ENCODE measurements at regions not wholly inside any gene's neighbourhood (a gene's known extent, or its start where the extent isn't known, plus 50 kb on each side); places are given as distances from the start of the nearest gene placed in this dataset.
A peak's percentile ranks its signal among the peaks of the same experiment; 100 is the strongest.

GRCh38 chr10:31139497-31139896, 107.8 kb upstream of the ZNF438 start:
- Histone ChIP-seq H3K4me3 (ENCODE audit: low read depth, low read length) (no peak overlapping the region), H3K27ac (ENCODE audit: low read depth, low read length) (no peak overlapping the region), H3K36me3 (ENCODE audit: control insufficient read depth, insufficient read depth, low read length) (no peaks in the 10 kb centered on the region), H3K4me1 (ENCODE audit: control insufficient read depth, insufficient read depth, low read length) (peaks cover 8% of the 10 kb centered on the region), H3K9me3 (ENCODE audit: control insufficient read depth, insufficient read depth, low read length) (no peaks in the 10 kb centered on the region), H3K27me3 (ENCODE audit: control insufficient read depth, insufficient read depth, low read length) (no peaks in the 10 kb centered on the region)
- no peak for DNase-seq (ENCODE audit: low read depth in 4 of 6, low spot score in 6 of 6)
- 94% methylated on average over 2 of the region's 6 CpGs for WGBS (ENCODE audit: insufficient coverage)

DNA sequence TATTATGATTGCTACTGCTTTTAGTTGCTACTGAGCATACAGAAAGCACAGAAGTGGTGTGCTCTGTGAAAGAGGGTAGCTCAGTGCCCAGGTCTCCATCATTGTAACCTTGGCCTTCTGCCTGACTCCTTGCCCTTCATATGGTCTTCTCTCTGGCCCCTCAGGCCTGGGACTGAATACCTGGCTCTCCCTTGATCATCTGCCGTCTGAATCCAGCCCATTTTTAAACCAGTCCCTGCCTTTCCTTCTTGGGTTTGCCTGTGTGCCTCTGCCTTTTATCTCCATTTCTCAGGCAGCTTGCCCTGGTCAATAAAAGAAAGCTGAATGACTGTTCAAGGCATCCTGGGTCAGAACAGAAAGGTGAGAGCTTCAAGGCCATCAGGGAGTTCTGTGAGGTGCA, 109.1 kb upstream of the ZNF438 start:
- Histone ChIP-seq H3K4me3 (ENCODE audit: low read depth, low read length) (no peak overlapping the region), H3K4me1 (ENCODE audit: control insufficient read depth, insufficient read depth, low read length) (peaks cover under 1% of the 10 kb centered on the region), H3K27ac (ENCODE audit: low read depth, low read length) (no peak overlapping the region), H3K27me3 (ENCODE audit: control insufficient read depth, insufficient read depth, low read length) (no peaks in the 10 kb centered on the region), H3K36me3 (ENCODE audit: control insufficient read depth, insufficient read depth, low read length) (no peaks in the 10 kb centered on the region), H3K9me3 (ENCODE audit: control insufficient read depth, insufficient read depth, low read length) (no peaks in the 10 kb centered on the region)
- DNase-seq (ENCODE audit: low read depth in 4 of 6, low spot score in 6 of 6) = no peak
- 100% methylated on average over 1 of the region's 1 CpG for WGBS (ENCODE audit: insufficient coverage)

DNA sequence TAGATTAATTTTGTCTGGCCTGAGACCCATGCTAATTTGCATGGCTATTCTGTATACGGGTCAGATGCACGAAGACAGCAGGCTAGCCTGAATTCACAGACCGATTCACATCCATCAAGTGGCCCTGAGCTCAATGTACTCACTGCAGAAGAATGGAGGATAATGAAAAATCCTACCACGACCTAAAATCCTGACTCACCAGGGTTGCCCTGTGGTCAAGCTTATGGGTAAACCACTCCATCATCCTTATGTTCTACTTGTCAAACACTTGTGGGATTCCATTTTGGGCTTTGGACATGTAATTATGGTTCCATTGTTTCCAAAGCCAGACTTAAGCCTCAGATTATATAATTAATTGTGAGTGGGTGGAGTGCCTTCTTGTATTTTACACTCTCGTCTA, 110.4 kb upstream of the ZNF438 start:
- Histone ChIP-seq H3K4me3 (ENCODE audit: low read depth, low read length) (no peak overlapping the region), H3K27me3 (ENCODE audit: control insufficient read depth, insufficient read depth, low read length) (no peaks in the 10 kb centered on the region), H3K9me3 (ENCODE audit: control insufficient read depth, insufficient read depth, low read length) (no peaks in the 10 kb centered on the region), H3K4me1 (ENCODE audit: control insufficient read depth, insufficient read depth, low read length) (peaks cover 10% of the 10 kb centered on the region), H3K27ac (ENCODE audit: low read depth, low read length) (no peak overlapping the region), H3K36me3 (ENCODE audit: control insufficient read depth, insufficient read depth, low read length) (no peaks in the 10 kb centered on the region)
- peak in 1 of 6 donors; percentile 40 for DNase-seq (ENCODE audit: low read depth in 4 of 6, low spot score in 6 of 6)
- 57% methylated on average over 1 of the region's 5 CpGs for WGBS (ENCODE audit: insufficient coverage)

DNA sequence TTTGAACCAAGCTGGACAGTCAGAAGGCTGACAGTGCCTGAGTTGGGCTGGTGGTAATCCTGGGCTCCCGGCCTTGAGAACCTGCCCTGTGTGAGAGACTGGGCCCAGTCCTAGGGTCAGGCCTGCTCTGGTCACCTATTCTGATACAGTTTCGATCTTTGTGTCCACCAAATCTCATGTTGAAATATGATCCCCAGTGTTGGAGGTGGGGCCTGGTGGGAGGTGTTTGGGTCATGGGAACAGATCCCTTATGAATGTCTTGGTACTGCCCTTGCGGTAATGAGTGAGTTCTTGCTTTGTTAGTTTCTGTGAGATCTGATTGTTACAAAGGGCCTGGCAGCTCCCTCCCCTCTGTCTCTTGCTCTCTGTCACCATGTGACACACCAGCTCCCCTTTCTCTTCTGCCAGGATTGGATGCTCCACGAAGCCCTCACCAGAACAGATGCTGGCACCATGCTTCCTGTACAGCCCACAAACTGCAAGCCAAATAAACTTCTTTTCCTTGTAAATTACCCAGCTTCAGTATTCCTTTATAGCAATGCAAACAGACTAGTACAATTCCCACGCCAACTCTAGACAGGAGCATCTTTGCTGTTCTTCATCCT, 111.8 kb upstream of the ZNF438 start:
- no peak for DNase-seq (ENCODE audit: low read depth in 4 of 6, low spot score in 6 of 6)
- WGBS (ENCODE audit: insufficient coverage) = 72% methylated on average over 5 of the region's 5 CpGs
- Histone ChIP-seq H3K27ac (ENCODE audit: low read depth, low read length) (no peak overlapping the region), H3K4me1 (ENCODE audit: control insufficient read depth, insufficient read depth, low read length) (peaks cover 10% of the 10 kb centered on the region), H3K36me3 (ENCODE audit: control insufficient read depth, insufficient read depth, low read length) (no peaks in the 10 kb centered on the region), H3K9me3 (ENCODE audit: control insufficient read depth, insufficient read depth, low read length) (no peaks in the 10 kb centered on the region), H3K27me3 (ENCODE audit: control insufficient read depth, insufficient read depth, low read length) (no peaks in the 10 kb centered on the region), H3K4me3 (ENCODE audit: low read depth, low read length) (no peak overlapping the region)

GRCh38 chr10:31145986-31146385, 114.3 kb upstream of the ZNF438 start:
- 95% methylated on average over 3 of the region's 5 CpGs for WGBS (ENCODE audit: insufficient coverage)
- Histone ChIP-seq H3K27ac (ENCODE audit: low read depth, low read length) (peak overlapping the region; percentile 54), H3K9me3 (ENCODE audit: control insufficient read depth, insufficient read depth, low read length) (no peaks in the 10 kb centered on the region), H3K4me3 (ENCODE audit: low read depth, low read length) (no peak overlapping the region), H3K36me3 (ENCODE audit: control insufficient read depth, insufficient read depth, low read length) (no peaks in the 10 kb centered on the region), H3K27me3 (ENCODE audit: control insufficient read depth, insufficient read depth, low read length) (no peaks in the 10 kb centered on the region), H3K4me1 (ENCODE audit: control insufficient read depth, insufficient read depth, low read length) (peaks cover 10% of the 10 kb centered on the region)
- no peak for DNase-seq (ENCODE audit: low read depth in 4 of 6, low spot score in 6 of 6)

DNA sequence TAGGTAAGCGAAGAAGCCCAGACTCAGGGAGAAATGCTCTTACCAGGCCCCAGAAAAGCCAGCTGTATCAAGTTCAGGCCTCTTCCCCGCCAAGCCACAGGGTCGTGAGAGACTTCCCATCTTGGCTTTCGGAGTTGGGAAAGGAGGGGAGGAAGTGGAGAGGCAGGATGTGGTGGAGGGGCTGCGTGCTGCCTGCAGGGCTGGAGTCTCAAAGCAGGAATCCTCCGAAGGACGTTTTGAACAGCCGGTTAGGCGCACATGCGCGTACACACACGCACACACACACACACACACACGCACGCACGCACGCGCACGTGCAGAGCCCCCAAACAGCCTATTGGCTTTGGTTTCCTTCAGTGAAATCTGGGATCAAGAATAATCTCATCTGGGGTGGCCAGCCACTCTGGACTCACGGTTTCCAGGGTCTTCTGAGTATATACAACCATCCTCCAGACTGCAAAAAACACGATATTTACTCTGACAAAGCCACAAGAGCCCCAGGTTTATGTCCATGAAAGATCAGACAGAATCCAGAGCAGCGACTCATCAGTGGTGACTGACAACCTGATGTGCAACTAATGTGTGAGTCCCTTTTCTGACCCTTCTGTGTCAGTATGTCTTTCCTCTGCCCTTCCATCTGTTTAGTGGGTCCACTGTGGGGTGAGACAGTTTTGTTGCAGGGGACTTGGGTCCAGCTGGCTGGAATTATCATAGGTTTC, 115.0 kb upstream of the ZNF438 start:
- H3K4me3 ChIP-seq (ENCODE audit: low read depth, low read length) = no peak overlapping the region
- H3K4me1 ChIP-seq (ENCODE audit: control insufficient read depth, insufficient read depth, low read length) = peaks cover 10% of the 10 kb centered on the region
- H3K27me3 ChIP-seq (ENCODE audit: control insufficient read depth, insufficient read depth, low read length) = no peaks in the 10 kb centered on the region
- no peaks in the 10 kb centered on the region for H3K36me3 ChIP-seq (ENCODE audit: control insufficient read depth, insufficient read depth, low read length)
- H3K27ac ChIP-seq (ENCODE audit: low read depth, low read length) = peak overlapping the region; percentile 70
- peak in 1 of 6 donors; percentile 57 for DNase-seq (ENCODE audit: low read depth in 4 of 6, low spot score in 6 of 6)
- no peaks in the 10 kb centered on the region for H3K9me3 ChIP-seq (ENCODE audit: control insufficient read depth, insufficient read depth, low read length)
- 56% methylated on average over 12 of the region's 21 CpGs for WGBS (ENCODE audit: insufficient coverage)

- H3K36me3 ChIP-seq (ENCODE audit: control insufficient read depth, insufficient read depth, low read length) = no peaks in the 10 kb centered on the region
- H3K27me3 ChIP-seq (ENCODE audit: control insufficient read depth, insufficient read depth, low read length) = no peaks in the 10 kb centered on the region
- H3K9me3 ChIP-seq (ENCODE audit: control insufficient read depth, insufficient read depth, low read length) = no peaks in the 10 kb centered on the region
- no peak overlapping the region for H3K4me3 ChIP-seq (ENCODE audit: low read depth, low read length)
- DNase-seq (ENCODE audit: low read depth in 4 of 6, low spot score in 6 of 6) = no peak
- peak overlapping the region; percentile 70 for H3K27ac ChIP-seq (ENCODE audit: low read depth, low read length)
- WGBS (ENCODE audit: insufficient coverage) = 40% methylated on average over 1 of the region's 2 CpGs
- H3K4me1 ChIP-seq (ENCODE audit: control insufficient read depth, insufficient read depth, low read length) = peaks cover 10% of the 10 kb centered on the region
Observed at GRCh38 chr10:31147210-31147608, 115.5 kb upstream of the ZNF438 start.

DNA sequence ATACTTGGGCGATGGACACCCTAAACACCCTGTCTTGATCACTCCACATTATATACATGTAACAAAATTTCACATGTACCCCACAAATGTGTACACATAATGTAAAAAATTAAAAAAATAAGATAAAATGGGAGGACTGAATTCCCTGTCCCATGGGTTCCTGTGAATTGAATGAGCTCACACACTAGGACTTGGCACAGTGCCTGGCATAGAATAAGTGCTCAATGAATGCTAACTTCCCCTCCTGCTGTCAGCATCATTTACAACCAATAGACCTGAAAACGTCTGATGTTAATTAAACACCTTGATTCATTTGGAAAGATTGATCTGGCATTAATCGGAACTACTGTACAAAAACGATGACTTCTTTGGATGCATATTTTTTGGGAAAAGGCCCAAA, 117.3 kb upstream of the ZNF438 start:
- no peak overlapping the region for H3K4me3 ChIP-seq (ENCODE audit: low read depth, low read length)
- peak in 1 of 6 donors; percentile 73 for DNase-seq (ENCODE audit: low read depth in 4 of 6, low spot score in 6 of 6)
- peaks cover 10% of the 10 kb centered on the region for H3K4me1 ChIP-seq (ENCODE audit: control insufficient read depth, insufficient read depth, low read length)
- H3K27ac ChIP-seq (ENCODE audit: low read depth, low read length) = no peak overlapping the region
- H3K36me3 ChIP-seq (ENCODE audit: control insufficient read depth, insufficient read depth, low read length) = no peaks in the 10 kb centered on the region
- no CpG with 5 or more reads among the region's 4 CpGs for WGBS (ENCODE audit: insufficient coverage)
- H3K27me3 ChIP-seq (ENCODE audit: control insufficient read depth, insufficient read depth, low read length) = no peaks in the 10 kb centered on the region
- H3K9me3 ChIP-seq (ENCODE audit: control insufficient read depth, insufficient read depth, low read length) = no peaks in the 10 kb centered on the region

DNA sequence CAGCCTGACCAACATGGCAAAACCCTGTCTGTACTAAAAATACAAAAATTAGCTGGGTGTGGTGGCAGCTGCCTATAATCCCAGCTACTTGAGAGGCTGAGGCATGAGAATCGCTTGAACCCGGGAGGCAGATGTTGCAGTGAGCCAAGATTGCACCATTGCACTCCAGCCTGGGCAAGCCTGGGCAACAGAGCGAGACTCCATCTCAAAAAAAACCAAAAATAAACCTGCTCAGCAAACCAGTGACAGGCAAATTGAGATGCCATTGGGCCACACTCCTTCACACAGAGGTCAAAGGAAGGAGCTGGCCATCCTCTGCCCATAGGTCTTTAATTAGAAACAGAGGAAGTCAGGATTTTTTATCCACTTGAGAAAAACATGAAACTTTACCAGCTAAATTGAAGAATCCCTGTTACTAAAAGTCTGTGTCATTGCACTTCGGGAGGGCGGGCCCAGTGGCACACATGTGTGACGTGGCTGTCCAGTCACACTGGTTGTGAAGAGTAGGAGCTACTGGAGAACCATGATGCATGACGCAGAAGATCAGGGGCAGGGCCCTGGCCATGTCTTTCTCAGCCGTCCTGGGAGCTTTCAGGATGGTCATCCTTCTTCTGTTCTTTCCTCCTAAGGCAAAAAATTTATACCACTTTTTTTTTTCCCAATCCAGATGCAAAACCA, 118.3 kb upstream of the ZNF438 start:
- Histone ChIP-seq H3K27me3 (ENCODE audit: control insufficient read depth, insufficient read depth, low read length) (no peaks in the 10 kb centered on the region), H3K9me3 (ENCODE audit: control insufficient read depth, insufficient read depth, low read length) (no peaks in the 10 kb centered on the region), H3K36me3 (ENCODE audit: control insufficient read depth, insufficient read depth, low read length) (no peaks in the 10 kb centered on the region), H3K4me1 (ENCODE audit: control insufficient read depth, insufficient read depth, low read length) (peaks cover 10% of the 10 kb centered on the region), H3K4me3 (ENCODE audit: low read depth, low read length) (no peak overlapping the region), H3K27ac (ENCODE audit: low read depth, low read length) (no peak overlapping the region)
- DNase-seq (ENCODE audit: low read depth in 4 of 6, low spot score in 6 of 6) = no peak
- WGBS (ENCODE audit: insufficient coverage) = 78% methylated on average over 8 of the region's 8 CpGs

DNA sequence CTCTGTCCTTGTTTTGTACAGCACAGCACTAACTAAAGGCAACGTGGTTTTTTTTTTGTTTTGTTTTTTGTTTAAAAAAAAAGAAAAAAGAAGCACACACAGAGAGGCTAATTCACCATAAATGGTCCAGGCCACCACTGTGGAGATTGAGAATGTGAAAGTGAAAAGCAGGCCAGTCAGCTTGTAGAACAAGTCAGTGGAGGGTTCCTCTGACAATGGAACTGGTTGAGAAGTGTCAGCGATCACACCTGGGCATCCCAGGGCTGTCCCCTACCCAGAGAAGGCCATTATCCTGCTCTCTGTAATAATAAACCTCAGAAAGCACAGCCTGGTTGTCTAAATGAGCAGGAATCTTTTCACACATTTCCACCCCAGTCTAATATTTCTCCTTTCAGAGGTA, 119.6 kb upstream of the ZNF438 start:
- WGBS (ENCODE audit: insufficient coverage) = 86% methylated on average over 1 of the region's 2 CpGs
- no peak overlapping the region for H3K27ac ChIP-seq (ENCODE audit: low read depth, low read length)
- no peaks in the 10 kb centered on the region for H3K36me3 ChIP-seq (ENCODE audit: control insufficient read depth, insufficient read depth, low read length)
- H3K4me3 ChIP-seq (ENCODE audit: low read depth, low read length) = no peak overlapping the region
- peaks cover 4% of the 10 kb centered on the region for H3K4me1 ChIP-seq (ENCODE audit: control insufficient read depth, insufficient read depth, low read length)
- H3K9me3 ChIP-seq (ENCODE audit: control insufficient read depth, insufficient read depth, low read length) = no peaks in the 10 kb centered on the region
- H3K27me3 ChIP-seq (ENCODE audit: control insufficient read depth, insufficient read depth, low read length) = no peaks in the 10 kb centered on the region
- no peak for DNase-seq (ENCODE audit: low read depth in 4 of 6, low spot score in 6 of 6)
